ENCODE measurements at regions not wholly inside any gene's neighbourhood (a gene's known extent, or its start where the extent isn't known, plus 50 kb on each side); places are given as distances from the start of the nearest gene placed in this dataset.

GRCh38 chr15:69555080-69555479 is 102.5 kb downstream of the RPLP1 start:
- Mint-ChIP-seq H3K27ac (ENCODE audit: unreplicated experiment) (no peak overlapping the region), H3K27me3 (ENCODE audit: unreplicated experiment) (no peaks in the 10 kb centered on the region), H3K36me3 (ENCODE audit: unreplicated experiment) (peaks cover 9% of the 10 kb centered on the region), H3K4me1 (ENCODE audit: low read depth, unreplicated experiment) (peaks cover 21% of the 10 kb centered on the region), H3K4me3 (ENCODE audit: unreplicated experiment) (no peak overlapping the region), H3K9me3 (ENCODE audit: unreplicated experiment) (peaks cover 2% of the 10 kb centered on the region)
- TF ChIP-seq CTCF (IDR thresholded peaks at IDR 0.05; ENCODE audit: partially characterized antibody, unreplicated experiment) = no peak
- DNase-seq = no peak

GRCh38 chr15:69556344-69556743 is 103.7 kb downstream of the RPLP1 start:
- Mint-ChIP-seq H3K36me3 (ENCODE audit: unreplicated experiment) (peaks cover 7% of the 10 kb centered on the region), H3K4me3 (ENCODE audit: unreplicated experiment) (no peak overlapping the region), H3K9me3 (ENCODE audit: unreplicated experiment) (peaks cover 2% of the 10 kb centered on the region), H3K27ac (ENCODE audit: unreplicated experiment) (no peak overlapping the region), H3K27me3 (ENCODE audit: unreplicated experiment) (no peaks in the 10 kb centered on the region), H3K4me1 (ENCODE audit: low read depth, unreplicated experiment) (peaks cover 25% of the 10 kb centered on the region)
- no peak for TF ChIP-seq CTCF (IDR thresholded peaks at IDR 0.05; ENCODE audit: partially characterized antibody, unreplicated experiment)
- DNase-seq = no peak

GRCh38 chr15:69557020-69557706 is 104.5 kb downstream of the RPLP1 start:
- no peak for TF ChIP-seq CTCF (IDR thresholded peaks at IDR 0.05; ENCODE audit: partially characterized antibody, unreplicated experiment)
- H3K27me3 Mint-ChIP-seq (ENCODE audit: unreplicated experiment) = no peaks in the 10 kb centered on the region
- no peaks in the 10 kb centered on the region for H3K36me3 Mint-ChIP-seq (ENCODE audit: unreplicated experiment)
- no peak overlapping the region for H3K27ac Mint-ChIP-seq (ENCODE audit: unreplicated experiment)
- peaks cover 25% of the 10 kb centered on the region for H3K4me1 Mint-ChIP-seq (ENCODE audit: low read depth, unreplicated experiment)
- DNase-seq = no peak
- H3K9me3 Mint-ChIP-seq (ENCODE audit: unreplicated experiment) = peaks cover 2% of the 10 kb centered on the region
- no peak overlapping the region for H3K4me3 Mint-ChIP-seq (ENCODE audit: unreplicated experiment)

- no peak for TF ChIP-seq CTCF (IDR thresholded peaks at IDR 0.05; ENCODE audit: partially characterized antibody, unreplicated experiment)
- Mint-ChIP-seq H3K36me3 (ENCODE audit: unreplicated experiment) (no peaks in the 10 kb centered on the region), H3K27me3 (ENCODE audit: unreplicated experiment) (no peaks in the 10 kb centered on the region), H3K4me1 (ENCODE audit: low read depth, unreplicated experiment) (peaks cover 25% of the 10 kb centered on the region), H3K4me3 (ENCODE audit: unreplicated experiment) (no peak overlapping the region), H3K9me3 (ENCODE audit: unreplicated experiment) (peaks cover 2% of the 10 kb centered on the region), H3K27ac (ENCODE audit: unreplicated experiment) (no peak overlapping the region)
- no peak for DNase-seq
Measured at GRCh38 chr15:69557707-69558409, 105.2 kb downstream of the RPLP1 start.

Data from glutamatergic neuron (in vitro differentiated cells).